KMS-11 (cell line): ENCODE measurements at regions not wholly inside any gene's neighbourhood (a gene's known extent, or its start where the extent isn't known, plus 50 kb on each side); places are given as distances from the start of the nearest gene placed in this dataset.

Experiments used
- H2AFZ ChIP-seq: fragments of 200-600 bp; sonication (generic); 2 replicates; pipeline ENCODE4 v1.6.1; 2016; ENCODE audit warnings: antibody characterized with exemption, mixed run types, low read depth
- H3K27ac ChIP-seq: fragments of 200-600 bp; sonication (generic); 2 replicates; pipeline ENCODE4 v1.6.1; 2016; ENCODE audit warnings: mild to moderate bottlenecking, mixed run types
- H3K27me3 ChIP-seq: fragments of 200-600 bp; sonication (generic); 2 replicates; pipeline ENCODE4 v1.6.1; 2017; ENCODE audit warnings: mild to moderate bottlenecking, low read depth, mixed run types, moderate library complexity; ENCODE audit not compliant: insufficient read depth
- H3K36me3 ChIP-seq: fragments of 200-600 bp; sonication (generic); 2 replicates; pipeline ENCODE4 v1.6.1; 2017; ENCODE audit warnings: mild to moderate bottlenecking, mixed run types; ENCODE audit not compliant: insufficient read depth
- H3K4me1 ChIP-seq: fragments of 200-600 bp; sonication (generic); 2 replicates; pipeline ENCODE4 v1.6.1; 2016; ENCODE audit warnings: mild to moderate bottlenecking, low read depth, mixed run types; ENCODE audit not compliant: poor library complexity, severe bottlenecking
- H3K4me2 ChIP-seq: fragments of 200-600 bp; sonication (generic); 2 replicates; pipeline ENCODE4 v1.7.0; 2016; ENCODE audit warnings: mild to moderate bottlenecking, mixed run types
- H3K4me3 ChIP-seq: fragments of 200-600 bp; sonication (generic); IDR thresholded peaks from 2 replicates; pipeline ENCODE4 v1.6.1; 2017; ENCODE audit warnings: low read depth, low read length, mixed read lengths; ENCODE audit not compliant: insufficient read depth
- H3K79me2 ChIP-seq: fragments of 200-600 bp; sonication (generic); 2 replicates; pipeline ENCODE4 v1.6.1; 2016; ENCODE audit warnings: low read depth, mixed run types; ENCODE audit not compliant: insufficient read depth
- H3K9ac ChIP-seq: fragments of 200-600 bp; sonication (generic); 2 replicates; pipeline ENCODE4 v1.6.1; 2016; ENCODE audit warnings: mild to moderate bottlenecking, mixed run types
- H4K20me1 ChIP-seq: fragments of 200-600 bp; sonication (generic); 2 replicates; pipeline ENCODE4 v1.6.1; 2016; ENCODE audit warnings: mild to moderate bottlenecking, mixed run types; ENCODE audit not compliant: insufficient read depth
- CTCF ChIP-seq: fragments of 200-600 bp; sonication (generic); conservative IDR thresholded peaks from 2 replicates; pipeline ENCODE4 v1.6.1; 2017; ENCODE audit warnings: low read depth, mild to moderate bottlenecking, antibody characterized with exemption, low read length, moderate library complexity, mixed read lengths

- no peak overlapping the region for H3K9ac ChIP-seq
- no peaks in the 10 kb centered on the region for H3K27me3 ChIP-seq
- H3K4me3 ChIP-seq: no peak overlapping the region
- TF ChIP-seq CTCF: no peak
- no peak overlapping the region for H3K27ac ChIP-seq
- H3K4me1 ChIP-seq: no peaks in the 10 kb centered on the region
- H2AFZ ChIP-seq: no peak overlapping the region
- no peaks in the 10 kb centered on the region for H3K79me2 ChIP-seq
- no peaks in the 10 kb centered on the region for H3K36me3 ChIP-seq
- H3K4me2 ChIP-seq: no peak overlapping the region
- no peaks in the 10 kb centered on the region for H4K20me1 ChIP-seq
These were observed 297.9 kb downstream of the OTOL1 start for GRCh38 chr3:161794551-161794950.

- H2AFZ ChIP-seq: no peak overlapping the region
- H3K4me3 ChIP-seq: no peak overlapping the region
- H3K4me1 ChIP-seq: peaks cover 14% of the 10 kb centered on the region
- H3K79me2 ChIP-seq: no peaks in the 10 kb centered on the region
- no peaks in the 10 kb centered on the region for H3K27me3 ChIP-seq
- no peaks in the 10 kb centered on the region for H3K36me3 ChIP-seq
- H4K20me1 ChIP-seq: no peaks in the 10 kb centered on the region
- no peak overlapping the region for H3K4me2 ChIP-seq
- no peak overlapping the region for H3K27ac ChIP-seq
- no peak for TF ChIP-seq CTCF
- no peak overlapping the region for H3K9ac ChIP-seq
These were observed 299.7 kb downstream of the OTOL1 start for GRCh38 chr3:161796312-161796711.

GRCh38 chr3:161796780-161797179 lies 300.2 kb downstream of the OTOL1 start:
- Histone ChIP-seq H3K4me1 (peaks cover 19% of the 10 kb centered on the region), H3K4me3 (no peak overlapping the region), H3K36me3 (no peaks in the 10 kb centered on the region), H2AFZ (no peak overlapping the region), H4K20me1 (no peaks in the 10 kb centered on the region), H3K79me2 (no peaks in the 10 kb centered on the region), H3K27me3 (no peaks in the 10 kb centered on the region), H3K27ac (no peak overlapping the region), H3K9ac (no peak overlapping the region), H3K4me2 (no peak overlapping the region)
- TF ChIP-seq CTCF: no peak

- H3K27me3 ChIP-seq: no peaks in the 10 kb centered on the region
- H3K4me2 ChIP-seq: no peak overlapping the region
- no peaks in the 10 kb centered on the region for H3K36me3 ChIP-seq
- H3K79me2 ChIP-seq: no peaks in the 10 kb centered on the region
- H2AFZ ChIP-seq: no peak overlapping the region
- no peaks in the 10 kb centered on the region for H4K20me1 ChIP-seq
- H3K4me1 ChIP-seq: peaks cover 20% of the 10 kb centered on the region
- no peak overlapping the region for H3K27ac ChIP-seq
- TF ChIP-seq CTCF: no peak
- H3K9ac ChIP-seq: no peak overlapping the region
- no peak overlapping the region for H3K4me3 ChIP-seq
These were observed 301.4 kb downstream of the OTOL1 start for GRCh38 chr3:161798016-161798415.
